Lower leg skin (tissue), 3 donors: ENCODE measurements at regions not wholly inside any gene's neighbourhood (a gene's known extent, or its start where the extent isn't known, plus 50 kb on each side); places are given as distances from the start of the nearest gene placed in this dataset.
"Not testable (repeated sequence)": the region's sequence is repeated elsewhere in the genome, so short reads cannot be mapped to it uniquely, and the experiment has no call there.

Source experiments
- CTCF ChIP-seq, 3 donors: fragments of 450-650 bp; IDR thresholded peaks; one replicate each; pipeline ENCODE4 v1.5.1; 2016; ENCODE audit warnings: antibody characterized with exemption in 3 of 3, mild to moderate bottlenecking in 3 of 3, moderate library complexity in 2 of 3
- POLR2A ChIP-seq, 2 donors: fragments of 450-650 bp; IDR thresholded peaks; one replicate each; pipeline ENCODE4 v1.6.1; 2016 to 2017; ENCODE audit warnings: antibody characterized with exemption in 2 of 2, mild to moderate bottlenecking in 1 of 2, moderate library complexity in 1 of 2

GRCh38 chr6:5836597-5836996, 170.1 kb downstream of the NRN1 start:
- TF ChIP-seq CTCF, POLR2A (IDR thresholded peaks at IDR 0.05): not testable (repeated sequence)
